COR-L47 (cell line): ENCODE measurements at regions not wholly inside any gene's neighbourhood (a gene's known extent, or its start where the extent isn't known, plus 50 kb on each side); places are given as distances from the start of the nearest gene placed in this dataset.
"Not testable (repeated sequence)": the region's sequence is repeated elsewhere in the genome, so short reads cannot be mapped to it uniquely, and the experiment has no call there.

Experiments used
- DNase-seq: peaks from one replicate; lab custom pipeline; 2025; lab: John Stamatoyannopoulos, UW

GRCh38 chr3:74832925-74833324 lies 218.5 kb upstream of the CNTN3 start:
- DNase-seq: no peak

GRCh38 chr3:74830845-74831244 lies 216.4 kb upstream of the CNTN3 start:
- DNase-seq: not testable (repeated sequence)

GRCh38 chr3:74825404-74825803 lies 210.9 kb upstream of the CNTN3 start:
- not testable (repeated sequence) for DNase-seq

GRCh38 chr3:74824366-74824765 lies 209.9 kb upstream of the CNTN3 start:
- DNase-seq: no peak

GRCh38 chr3:74814181-74814580 lies 199.7 kb upstream of the CNTN3 start:
- DNase-seq: no peak

- no peak for DNase-seq
These were observed 198.3 kb upstream of the CNTN3 start for GRCh38 chr3:74812756-74813155.

- no peak for DNase-seq
These were observed 194.2 kb upstream of the CNTN3 start for GRCh38 chr3:74808506-74809275.

- DNase-seq: no peak
These were observed 187.5 kb upstream of the CNTN3 start for GRCh38 chr3:74801924-74802323.

- no peak for DNase-seq
These were observed 174.7 kb upstream of the CNTN3 start for GRCh38 chr3:74789111-74789510.

- peak; percentile 51 for DNase-seq
These were observed 172.6 kb upstream of the CNTN3 start for GRCh38 chr3:74787011-74787410.

GRCh38 chr3:74771401-74771800 lies 156.9 kb upstream of the CNTN3 start:
- no peak for DNase-seq

- no peak for DNase-seq
These were observed 153.6 kb upstream of the CNTN3 start for GRCh38 chr3:74768010-74768409.

- no peak for DNase-seq
These were observed 151.9 kb upstream of the CNTN3 start for GRCh38 chr3:74766405-74766804.

- no peak for DNase-seq
These were observed 149.4 kb upstream of the CNTN3 start for GRCh38 chr3:74763830-74764229.

GRCh38 chr3:74756674-74757073 lies 142.2 kb upstream of the CNTN3 start:
- DNase-seq: peak; percentile 23

- no peak for DNase-seq
These were observed 137.8 kb upstream of the CNTN3 start for GRCh38 chr3:74752290-74752689.

- DNase-seq: no peak
These were observed 137.3 kb upstream of the CNTN3 start for GRCh38 chr3:74751775-74752174.

- no peak for DNase-seq
These were observed 136.4 kb upstream of the CNTN3 start for GRCh38 chr3:74750901-74751300.

- DNase-seq: no peak
These were observed 124.8 kb upstream of the CNTN3 start for GRCh38 chr3:74739242-74739641.

GRCh38 chr3:74722211-74722610 lies 107.8 kb upstream of the CNTN3 start:
- no peak for DNase-seq

GRCh38 chr3:74713977-74714376 lies 99.5 kb upstream of the CNTN3 start:
- no peak for DNase-seq

- DNase-seq: no peak
These were observed 97.6 kb upstream of the CNTN3 start for GRCh38 chr3:74711913-74712512.

GRCh38 chr3:74709951-74710350 lies 95.5 kb upstream of the CNTN3 start:
- DNase-seq: no peak
